ENCODE measurements at regions not wholly inside any gene's neighbourhood (a gene's known extent, or its start where the extent isn't known, plus 50 kb on each side); places are given as distances from the start of the nearest gene placed in this dataset.

- DNase-seq (ENCODE audit: low spot score) = no peak
- Histone ChIP-seq H3K27ac (no peak overlapping the region), H3K4me3 (no peak overlapping the region), H3K27me3 (replicated peaks; ENCODE audit: insufficient read depth) (no peaks in the 10 kb centered on the region), H3K4me1 (replicated peaks) (no peaks in the 10 kb centered on the region), H3K9me3 (no peaks in the 10 kb centered on the region), H3K36me3 (no peaks in the 10 kb centered on the region)
- intact Hi-C loops (cut with DNase I) = no loop called here
- no peak for TF ChIP-seq POLR2A (IDR thresholded peaks at IDR 0.05)
- no peak for TF ChIP-seq CTCF (IDR thresholded peaks at IDR 0.05)
- TF ChIP-seq POLR2AphosphoS5 (IDR thresholded peaks at IDR 0.05) = no peak
- 71% methylated on average over 5 of the region's 5 CpGs for WGBS
These were observed 814.2 kb upstream of the PABPC4L start for GRCh38 chr4:135015771-135016170.

GRCh38 chr4:135007400-135007799, 805.8 kb upstream of the PABPC4L start:
- H3K9me3 ChIP-seq = no peaks in the 10 kb centered on the region
- no peaks in the 10 kb centered on the region for H3K4me1 ChIP-seq (replicated peaks)
- 69% methylated on average over 3 of the region's 3 CpGs for WGBS
- intact Hi-C loops (cut with DNase I) = no loop called here
- DNase-seq (ENCODE audit: low spot score) = no peak
- no peak overlapping the region for H3K27ac ChIP-seq
- no peak overlapping the region for H3K4me3 ChIP-seq
- TF ChIP-seq POLR2A (IDR thresholded peaks at IDR 0.05) (no peak), CTCF (IDR thresholded peaks at IDR 0.05) (no peak), POLR2AphosphoS5 (IDR thresholded peaks at IDR 0.05) (no peak)
- no peaks in the 10 kb centered on the region for H3K36me3 ChIP-seq
- no peaks in the 10 kb centered on the region for H3K27me3 ChIP-seq (replicated peaks; ENCODE audit: insufficient read depth)

- TF ChIP-seq POLR2A (IDR thresholded peaks at IDR 0.05) = no peak
- no peak for TF ChIP-seq POLR2AphosphoS5 (IDR thresholded peaks at IDR 0.05)
- no peak for TF ChIP-seq CTCF (IDR thresholded peaks at IDR 0.05)
- Histone ChIP-seq H3K9me3 (no peaks in the 10 kb centered on the region), H3K4me3 (no peak overlapping the region), H3K36me3 (no peaks in the 10 kb centered on the region), H3K27ac (no peak overlapping the region), H3K27me3 (replicated peaks; ENCODE audit: insufficient read depth) (no peaks in the 10 kb centered on the region), H3K4me1 (replicated peaks) (no peaks in the 10 kb centered on the region)
- WGBS = 98% methylated on average over 2 of the region's 2 CpGs
- no peak for DNase-seq (ENCODE audit: low spot score)
- intact Hi-C loops (cut with DNase I) = no loop called here
These were observed 797.6 kb upstream of the PABPC4L start for GRCh38 chr4:134999169-134999568.

- H3K4me1 ChIP-seq (replicated peaks) = no peaks in the 10 kb centered on the region
- 74% methylated on average over 3 of the region's 3 CpGs for WGBS
- H3K9me3 ChIP-seq = no peaks in the 10 kb centered on the region
- H3K4me3 ChIP-seq = no peak overlapping the region
- H3K27me3 ChIP-seq (replicated peaks; ENCODE audit: insufficient read depth) = no peaks in the 10 kb centered on the region
- no peak for DNase-seq (ENCODE audit: low spot score)
- no peaks in the 10 kb centered on the region for H3K36me3 ChIP-seq
- no peak overlapping the region for H3K27ac ChIP-seq
- TF ChIP-seq POLR2A (IDR thresholded peaks at IDR 0.05) (no peak), CTCF (IDR thresholded peaks at IDR 0.05) (no peak), POLR2AphosphoS5 (IDR thresholded peaks at IDR 0.05) (no peak)
- intact Hi-C loops (cut with DNase I) = no loop called here
These were observed 760.4 kb upstream of the PABPC4L start for GRCh38 chr4:134961963-134962362.

GRCh38 chr4:134958862-134959261, 757.3 kb upstream of the PABPC4L start:
- H3K27ac ChIP-seq = no peak overlapping the region
- no peaks in the 10 kb centered on the region for H3K36me3 ChIP-seq
- no peaks in the 10 kb centered on the region for H3K4me1 ChIP-seq (replicated peaks)
- WGBS = 90% methylated on average over 1 of the region's 1 CpG
- no peaks in the 10 kb centered on the region for H3K9me3 ChIP-seq
- DNase-seq (ENCODE audit: low spot score) = no peak
- no peaks in the 10 kb centered on the region for H3K27me3 ChIP-seq (replicated peaks; ENCODE audit: insufficient read depth)
- TF ChIP-seq CTCF (IDR thresholded peaks at IDR 0.05) (no peak), POLR2AphosphoS5 (IDR thresholded peaks at IDR 0.05) (no peak), POLR2A (IDR thresholded peaks at IDR 0.05) (no peak)
- intact Hi-C loops (cut with DNase I) = no loop called here
- H3K4me3 ChIP-seq = no peak overlapping the region

Measured in prostate gland (tissue), 2 donors.